ENCODE measurements at regions not wholly inside any gene's neighbourhood (a gene's known extent, or its start where the extent isn't known, plus 50 kb on each side); places are given as distances from the start of the nearest gene placed in this dataset.

- TF ChIP-seq POLR2A (IDR thresholded peaks at IDR 0.05; ENCODE audit: low read length) (no peak), CTCF (IDR thresholded peaks at IDR 0.05) (no peak), E2F6 (IDR thresholded peaks at IDR 0.05; ENCODE audit: borderline replicate concordance, low read depth) (no peak), RNF2 (IDR thresholded peaks at IDR 0.05; ENCODE audit: borderline replicate concordance, low read depth) (no peak), RARB (CRISPR knock-in tag; IDR thresholded peaks at IDR 0.05) (no peak), JUN (IDR thresholded peaks at IDR 0.05) (no peak), CEBPB (IDR thresholded peaks at IDR 0.05) (no peak), KDM1A (IDR thresholded peaks at IDR 0.05; ENCODE audit: low read depth) (no peak), POLR2AphosphoS2 (conservative IDR thresholded peaks at IDR 0.05; ENCODE audit: low read length) (no peak), HDAC2 (IDR thresholded peaks at IDR 0.05) (no peak)
These were observed 482.7 kb downstream of the GABRG2 start for GRCh38 chr5:162550236-162550635.
